ENCODE measurements at regions not wholly inside any gene's neighbourhood (a gene's known extent, or its start where the extent isn't known, plus 50 kb on each side); places are given as distances from the start of the nearest gene placed in this dataset.

DNA sequence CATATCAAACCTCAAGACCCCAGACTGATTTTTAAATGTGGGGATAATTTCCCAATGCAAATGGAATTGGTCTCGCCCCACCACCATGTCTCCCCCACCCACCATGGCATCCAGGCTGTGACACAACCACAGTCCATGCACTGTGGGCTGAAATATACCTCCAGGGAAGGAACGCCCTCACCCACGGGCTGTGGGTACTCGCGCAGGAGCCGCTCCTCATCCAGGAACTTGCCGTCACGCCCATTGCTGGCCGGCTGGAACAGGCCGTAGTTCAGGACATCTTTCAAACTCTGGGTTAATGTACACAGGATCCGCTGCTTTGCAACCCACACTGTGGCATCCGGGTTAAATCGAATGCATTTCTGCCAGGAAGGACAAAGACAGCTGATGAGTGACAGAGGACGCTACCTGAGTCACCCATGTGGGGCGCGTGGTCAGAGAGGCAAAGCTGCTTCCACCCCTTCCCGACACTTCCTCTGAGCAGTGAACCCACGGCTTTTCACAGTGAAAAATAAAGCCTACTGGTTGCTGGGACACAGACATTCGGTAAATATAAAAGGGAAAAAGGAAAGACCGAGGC lies 133.6 kb downstream of the SHANK2 start:
- no peak for DNase-seq (ENCODE audit: low spot score)
- H3K27ac ChIP-seq, result no peak overlapping the region
- ChIA-PET CTCF (no interaction called here), POLR2A (ENCODE audit: low non-redundant PET) (no interaction called here)
- TF ChIP-seq, protein P1, sequence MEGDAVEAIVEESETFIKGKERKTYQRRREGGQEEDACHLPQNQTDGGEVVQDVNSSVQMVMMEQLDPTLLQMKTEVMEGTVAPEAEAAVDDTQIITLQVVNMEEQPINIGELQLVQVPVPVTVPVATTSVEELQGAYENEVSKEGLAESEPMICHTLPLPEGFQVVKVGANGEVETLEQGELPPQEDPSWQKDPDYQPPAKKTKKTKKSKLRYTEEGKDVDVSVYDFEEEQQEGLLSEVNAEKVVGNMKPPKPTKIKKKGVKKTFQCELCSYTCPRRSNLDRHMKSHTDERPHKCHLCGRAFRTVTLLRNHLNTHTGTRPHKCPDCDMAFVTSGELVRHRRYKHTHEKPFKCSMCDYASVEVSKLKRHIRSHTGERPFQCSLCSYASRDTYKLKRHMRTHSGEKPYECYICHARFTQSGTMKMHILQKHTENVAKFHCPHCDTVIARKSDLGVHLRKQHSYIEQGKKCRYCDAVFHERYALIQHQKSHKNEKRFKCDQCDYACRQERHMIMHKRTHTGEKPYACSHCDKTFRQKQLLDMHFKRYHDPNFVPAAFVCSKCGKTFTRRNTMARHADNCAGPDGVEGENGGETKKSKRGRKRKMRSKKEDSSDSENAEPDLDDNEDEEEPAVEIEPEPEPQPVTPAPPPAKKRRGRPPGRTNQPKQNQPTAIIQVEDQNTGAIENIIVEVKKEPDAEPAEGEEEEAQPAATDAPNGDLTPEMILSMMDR (conservative IDR thresholded peaks at IDR 0.05; ENCODE audit: low read depth), result no peak

DNA sequence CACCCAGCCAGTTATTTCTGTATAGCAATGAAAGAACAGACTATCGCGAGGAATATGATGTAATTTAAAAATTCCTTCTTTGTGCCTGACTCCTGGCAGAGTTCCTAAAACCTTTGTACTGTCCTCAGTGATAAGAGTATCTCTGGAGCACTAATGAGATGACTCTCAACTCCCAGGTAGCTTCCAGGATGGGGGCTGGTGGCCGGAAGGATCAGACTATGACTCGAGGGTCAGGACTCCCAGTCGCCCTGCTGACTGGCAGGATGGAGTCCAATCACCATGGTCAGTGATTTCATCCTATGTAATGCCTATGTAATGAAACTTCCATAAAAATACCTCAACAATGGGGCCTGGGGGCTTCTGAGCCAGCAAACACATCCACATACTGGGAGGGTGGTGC lies 135.1 kb downstream of the SHANK2 start:
- POLR2A ChIA-PET (ENCODE audit: low non-redundant PET), result no interaction called here
- TF ChIP-seq, protein P1 (conservative IDR thresholded peaks at IDR 0.05; ENCODE audit: low read depth), result no peak
- no peak overlapping the region for H3K27ac ChIP-seq
- CTCF ChIA-PET, result no interaction called here
- DNase-seq (ENCODE audit: low spot score), result no peak

DNA sequence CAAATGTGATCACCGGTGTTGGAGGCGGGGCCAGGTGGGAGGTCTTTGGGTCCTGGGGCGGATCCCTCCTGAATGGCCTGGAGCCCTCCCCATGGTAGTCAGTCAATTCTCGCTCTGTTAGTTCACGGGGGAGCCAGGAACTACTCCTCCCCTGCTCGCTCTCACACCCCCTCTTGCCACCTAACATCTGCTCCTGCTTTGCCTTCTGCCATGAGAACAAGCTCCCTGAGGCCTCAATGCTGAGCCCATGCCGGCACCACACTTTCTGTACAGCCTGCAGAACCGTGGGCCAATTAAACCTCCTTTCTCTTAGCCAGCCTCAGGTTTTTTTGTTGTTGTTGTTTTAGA lies 135.7 kb downstream of the SHANK2 start:
- DNase-seq (ENCODE audit: low spot score), result no peak
- no peak overlapping the region for H3K27ac ChIP-seq
- CTCF ChIA-PET, result no interaction called here
- TF ChIP-seq, protein P1 (conservative IDR thresholded peaks at IDR 0.05; ENCODE audit: low read depth), result no peak
- POLR2A ChIA-PET (ENCODE audit: low non-redundant PET), result no interaction called here

DNA sequence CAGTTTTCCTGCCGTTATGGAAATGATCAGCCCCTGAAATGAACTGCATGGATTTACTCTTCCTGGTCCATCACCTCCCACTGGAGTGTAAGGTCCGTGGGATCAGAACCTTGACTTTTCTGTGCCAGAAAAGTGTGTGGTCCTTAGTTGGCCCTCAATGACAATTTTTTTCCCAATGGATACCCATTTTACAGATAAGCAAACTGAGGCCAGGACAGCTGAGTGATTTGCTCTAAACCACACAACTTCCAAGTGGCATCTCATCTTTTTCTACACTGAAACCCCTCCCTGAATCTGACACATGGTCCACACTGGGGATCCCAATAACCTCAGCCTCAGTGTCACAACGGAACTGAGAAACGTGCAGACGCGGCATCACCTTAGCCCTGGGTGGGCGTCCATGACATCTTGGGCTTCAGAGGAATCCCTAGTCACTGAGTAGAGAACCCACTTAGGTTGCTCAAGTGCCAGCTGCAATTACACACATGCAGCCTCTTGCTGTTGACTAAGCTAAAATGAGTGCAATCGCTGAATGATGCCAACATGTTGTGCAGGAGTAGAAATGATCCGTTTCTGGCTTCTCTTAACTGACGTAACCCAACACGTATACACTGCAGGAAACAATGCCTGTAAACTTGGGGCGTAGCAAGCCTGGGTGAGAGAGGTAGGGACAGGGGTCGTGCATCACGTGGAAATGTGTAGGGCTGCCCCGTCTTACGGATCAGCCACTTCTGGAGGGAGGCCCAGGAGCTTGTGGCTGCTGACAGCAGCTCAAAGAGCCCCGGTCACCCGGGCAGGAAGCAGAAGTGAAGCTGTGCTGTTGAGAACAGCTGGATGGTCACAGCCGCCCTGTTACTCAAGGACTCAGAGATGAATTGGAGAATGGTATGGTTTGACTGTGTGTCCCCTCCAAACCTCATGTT lies 136.3 kb downstream of the SHANK2 start:
- TF ChIP-seq, protein P1 (conservative IDR thresholded peaks at IDR 0.05; ENCODE audit: low read depth), result no peak
- CTCF ChIA-PET, result interaction anchor here (0.6 kb wide), 1 partner anchor 15 kb away, joined by 3 read pairs; no protein-coding TSS in a partner anchor
- H3K27ac ChIP-seq, result no peak overlapping the region
- POLR2A ChIA-PET (ENCODE audit: low non-redundant PET), result no interaction called here
- no peak for DNase-seq (ENCODE audit: low spot score)

DNA sequence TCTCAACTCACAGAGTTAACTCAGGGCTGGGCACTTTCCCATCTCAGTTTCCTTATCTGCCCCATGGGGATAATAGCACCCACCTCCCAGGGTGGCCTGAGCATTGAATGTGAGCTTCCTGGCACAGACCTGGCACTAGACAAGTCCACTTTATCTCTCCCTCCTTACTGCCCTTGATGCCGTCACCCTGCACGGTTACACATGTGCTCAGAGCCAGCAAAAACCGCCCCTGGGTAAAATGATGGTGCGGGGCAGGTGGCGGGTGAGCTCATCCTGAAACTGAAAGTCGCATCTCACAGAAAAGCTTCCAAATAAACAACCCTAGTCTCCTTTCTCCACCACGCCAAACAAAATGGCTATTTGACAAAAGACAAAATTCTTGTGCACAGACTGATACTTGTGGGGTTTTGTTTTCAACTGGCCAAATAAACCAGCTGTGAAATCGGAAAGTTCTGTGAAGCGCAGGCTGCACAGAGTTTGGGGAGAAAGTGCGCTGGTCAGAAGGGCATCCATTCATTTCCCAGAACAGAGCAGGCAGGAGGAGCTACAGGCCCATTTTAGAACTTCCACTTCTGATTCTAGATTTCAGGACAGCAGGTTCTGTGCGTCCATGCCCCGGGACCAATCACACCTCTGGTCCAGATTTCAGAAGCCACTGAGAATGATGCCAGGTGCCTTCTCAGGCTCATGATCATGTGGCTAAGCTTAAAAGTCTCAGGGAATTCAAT lies 138.1 kb downstream of the SHANK2 start:
- CTCF ChIA-PET, result interaction anchor here (0.7 kb wide), 1 partner anchor 130 kb away, joined by 3 read pairs; no protein-coding TSS in a partner anchor
- POLR2A ChIA-PET (ENCODE audit: low non-redundant PET), result no interaction called here
- TF ChIP-seq, protein P1 (conservative IDR thresholded peaks at IDR 0.05; ENCODE audit: low read depth), result no peak
- no peak for DNase-seq (ENCODE audit: low spot score)
- no peak overlapping the region for H3K27ac ChIP-seq

DNA sequence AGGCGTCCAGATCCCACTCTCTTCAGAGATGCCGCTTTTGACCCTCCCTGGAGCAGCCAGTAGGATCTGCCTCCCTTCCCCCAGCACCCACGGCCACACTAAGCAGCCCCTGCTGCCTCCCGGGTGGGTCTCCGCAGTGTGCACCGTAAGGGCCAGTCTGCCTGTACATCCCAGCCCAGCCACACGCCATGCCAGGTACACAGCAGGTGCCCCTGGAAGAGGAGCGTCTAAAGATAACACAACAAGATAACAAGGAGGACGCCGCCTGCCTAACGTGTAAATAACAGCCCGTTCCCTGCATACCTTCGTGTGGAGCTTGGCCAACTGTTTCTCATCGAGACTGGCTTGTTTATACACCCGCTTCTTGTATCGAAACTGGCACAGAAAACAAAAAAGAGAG lies 139.4 kb downstream of the SHANK2 start:
- no peak overlapping the region for H3K27ac ChIP-seq
- CTCF ChIA-PET, result no interaction called here
- POLR2A ChIA-PET (ENCODE audit: low non-redundant PET), result no interaction called here
- TF ChIP-seq, protein P1 (conservative IDR thresholded peaks at IDR 0.05; ENCODE audit: low read depth), result no peak
- DNase-seq (ENCODE audit: low spot score), result no peak

Measured in RWPE1 (cell line).